NCI-H2081 (cell line): ENCODE measurements at regions not wholly inside any gene's neighbourhood (a gene's known extent, or its start where the extent isn't known, plus 50 kb on each side); places are given as distances from the start of the nearest gene placed in this dataset.
"Not testable (repeated sequence)": the region's sequence is repeated elsewhere in the genome, so short reads cannot be mapped to it uniquely, and the experiment has no call there.

Experiments
- DNase-seq, 2 experiments: peaks; one replicate each; lab custom pipeline; 2025; lab: John Stamatoyannopoulos, UW

DNA sequence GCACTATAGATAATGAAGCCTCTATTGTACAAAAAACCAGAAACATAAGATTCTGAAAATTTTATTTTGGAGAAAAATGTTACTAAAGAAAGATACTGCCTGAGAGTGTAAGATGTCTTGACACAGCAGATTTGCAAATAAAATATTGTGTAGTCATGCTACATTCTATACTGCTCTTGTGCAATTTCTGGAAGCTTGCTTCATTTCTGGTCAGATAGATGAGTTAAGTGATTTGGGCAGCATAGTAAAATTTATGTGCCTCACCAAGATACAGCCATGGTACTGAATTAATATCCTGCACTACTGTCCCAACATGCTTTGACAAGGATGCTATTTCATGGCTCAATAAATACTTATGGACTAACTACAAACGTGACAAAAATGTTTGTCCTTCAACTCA lies 55.1 kb upstream of the STARD13 start:
- no peak for DNase-seq

DNA sequence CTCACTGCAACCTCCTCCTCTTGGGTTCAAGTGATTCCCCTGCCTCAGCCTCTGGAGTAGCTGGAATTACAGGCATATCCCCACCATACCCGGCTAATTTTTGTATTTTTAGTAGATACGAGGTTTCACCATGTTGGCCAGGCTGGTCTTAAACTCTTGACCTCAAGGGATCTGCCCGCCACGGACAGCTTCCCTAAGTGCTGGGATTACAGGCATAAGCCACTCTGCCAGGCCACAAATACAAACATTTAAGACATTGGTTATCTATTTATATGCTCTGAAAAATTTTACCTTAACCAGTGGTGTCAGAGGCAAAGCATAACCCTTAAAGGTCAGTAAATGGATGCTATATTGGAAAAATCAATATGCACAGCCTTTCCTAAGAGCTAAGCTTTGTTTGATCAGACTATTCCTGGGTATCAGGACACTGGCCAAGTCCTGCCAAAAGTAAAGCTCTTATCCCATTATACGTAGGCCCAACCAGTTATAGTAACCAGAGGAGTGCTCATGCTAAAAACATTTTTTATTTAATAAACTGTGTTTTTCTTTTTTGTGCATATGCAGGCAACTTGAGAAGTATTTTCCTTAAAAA lies 56.4 kb upstream of the STARD13 start:
- peak in 1 of 2 experiments; percentile 22 for DNase-seq

DNA sequence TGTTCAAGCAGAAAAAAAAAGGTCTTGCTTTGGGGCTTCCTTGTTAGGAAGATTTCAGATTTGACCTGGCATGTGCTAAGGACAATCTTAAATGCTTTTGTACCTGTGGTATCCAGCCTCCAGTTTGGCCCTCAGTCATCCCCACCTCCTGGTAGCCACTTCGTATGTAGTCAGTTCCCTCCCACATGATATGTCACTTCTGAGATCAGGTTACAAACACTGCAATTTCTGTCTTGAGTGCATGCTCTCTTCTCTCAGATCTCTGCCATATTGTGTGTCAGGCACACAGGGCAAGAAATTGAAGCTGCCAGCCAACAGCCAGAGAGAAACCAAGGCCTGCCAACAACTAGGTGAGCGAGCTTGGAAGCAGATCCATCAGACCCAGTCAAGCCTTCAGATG lies 60.3 kb upstream of the STARD13 start:
- no peak for DNase-seq

DNA sequence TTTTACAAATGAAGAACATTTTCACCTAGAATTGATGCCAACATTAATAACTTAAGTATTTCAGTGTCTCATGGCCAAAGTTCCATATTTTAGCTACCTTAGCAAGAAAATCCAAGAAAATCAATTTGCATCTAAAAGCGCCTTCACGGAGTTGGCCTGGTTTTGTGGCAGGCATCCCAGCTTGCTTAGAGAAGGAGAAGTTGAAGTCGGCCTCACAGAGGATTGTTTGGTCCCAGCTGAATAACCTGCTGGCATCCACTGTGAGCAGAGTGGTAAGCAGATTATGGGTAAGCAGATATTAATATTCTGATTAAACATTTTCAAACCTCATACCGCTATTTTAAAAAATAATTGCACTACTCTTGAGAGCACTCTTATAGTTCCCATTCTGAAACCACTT lies 62.3 kb upstream of the STARD13 start:
- DNase-seq = no peak

DNA sequence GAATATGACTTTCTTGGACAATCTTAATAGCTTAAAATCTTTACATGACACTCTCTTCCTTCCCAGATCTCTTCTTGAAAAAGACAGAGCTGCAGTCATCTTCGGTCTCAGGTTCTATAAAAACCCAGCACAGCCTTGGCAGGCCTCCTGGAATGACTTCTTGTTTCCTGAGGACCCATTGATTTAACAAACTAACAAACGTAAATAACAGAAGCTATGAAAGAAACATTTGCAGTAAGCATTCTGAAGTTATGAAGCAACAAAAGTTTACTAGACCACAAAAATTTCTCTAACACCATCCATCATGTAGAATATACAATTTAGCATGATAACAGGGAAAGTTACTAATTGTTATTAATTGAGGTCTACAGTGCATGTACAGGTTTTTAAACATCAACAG lies 62.8 kb upstream of the STARD13 start:
- no peak for DNase-seq

DNA sequence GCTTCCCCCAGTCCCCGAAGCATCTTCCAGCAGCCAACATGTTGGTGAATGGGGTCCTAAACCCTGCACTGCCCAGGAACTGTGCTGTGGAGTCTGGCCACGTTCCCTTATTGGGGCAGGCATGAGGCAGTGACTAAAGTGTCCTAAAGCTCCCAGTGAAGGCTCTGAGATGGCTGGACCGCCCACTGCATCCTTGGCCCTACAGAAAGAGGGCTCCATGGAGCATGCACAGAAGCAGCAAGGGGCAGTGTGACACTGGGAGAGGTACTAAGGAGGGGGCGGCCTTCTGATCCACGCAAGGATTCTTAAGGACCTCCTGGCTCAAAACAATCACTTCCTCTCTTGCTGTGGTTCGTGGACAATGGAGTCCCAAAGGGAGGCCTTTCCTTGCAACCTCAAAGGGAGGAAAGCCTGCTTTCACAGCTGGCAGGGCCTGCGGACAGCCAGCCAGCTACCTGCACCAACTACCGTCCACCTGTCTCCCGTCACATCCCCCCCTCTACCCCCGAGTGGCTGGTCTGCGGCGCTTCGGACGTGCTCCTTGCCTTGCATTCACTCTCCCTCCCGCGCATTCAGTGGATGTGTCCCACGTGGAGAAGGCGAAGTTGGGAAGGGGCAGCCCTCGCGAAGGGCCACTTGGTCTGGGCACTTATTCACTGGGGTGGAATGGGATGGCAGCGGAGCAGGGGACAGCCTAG lies 63.9 kb upstream of the STARD13 start:
- DNase-seq = no peak

DNA sequence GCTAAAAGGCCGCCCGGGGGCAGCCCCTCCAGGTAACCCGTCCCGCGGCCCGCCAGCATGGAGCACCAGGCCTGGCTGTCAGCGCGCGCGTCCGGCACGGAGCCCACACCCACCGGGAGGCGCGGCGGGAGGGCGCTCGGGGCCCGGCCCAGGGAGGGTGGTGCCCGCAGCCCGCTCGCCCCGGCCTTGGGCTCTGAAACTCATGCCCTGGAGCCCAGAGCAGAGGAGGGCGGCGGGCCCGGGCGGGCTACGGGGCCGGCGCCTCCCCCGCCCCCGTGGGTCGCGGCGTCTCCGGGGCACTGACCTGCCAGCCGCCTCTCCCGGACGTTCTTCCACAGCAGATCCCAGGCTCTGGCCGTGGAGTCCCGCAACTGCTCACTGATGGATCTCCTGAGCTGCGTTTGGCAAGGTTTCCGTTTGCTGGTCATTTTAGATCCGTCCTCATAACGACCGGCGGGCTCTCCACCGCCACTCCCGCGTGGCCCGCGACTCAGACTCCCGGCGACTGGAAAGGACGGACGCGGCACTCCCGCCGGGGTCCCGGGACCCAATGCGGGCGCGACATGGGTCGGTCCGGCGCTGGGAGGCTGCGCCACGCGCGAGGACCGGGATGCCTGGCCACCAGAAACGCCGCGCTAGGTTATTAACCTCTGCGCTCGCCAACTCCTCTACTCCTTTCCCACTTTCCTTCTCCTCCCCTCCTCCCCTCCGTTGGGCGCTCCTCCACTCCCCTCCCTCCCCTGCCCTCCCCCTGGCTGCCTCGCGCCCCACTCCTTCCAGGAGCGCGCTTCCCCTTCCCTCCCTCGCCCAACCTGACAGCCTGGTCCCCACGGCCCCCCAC lies 64.7 kb upstream of the STARD13 start:
- DNase-seq = no peak

DNA sequence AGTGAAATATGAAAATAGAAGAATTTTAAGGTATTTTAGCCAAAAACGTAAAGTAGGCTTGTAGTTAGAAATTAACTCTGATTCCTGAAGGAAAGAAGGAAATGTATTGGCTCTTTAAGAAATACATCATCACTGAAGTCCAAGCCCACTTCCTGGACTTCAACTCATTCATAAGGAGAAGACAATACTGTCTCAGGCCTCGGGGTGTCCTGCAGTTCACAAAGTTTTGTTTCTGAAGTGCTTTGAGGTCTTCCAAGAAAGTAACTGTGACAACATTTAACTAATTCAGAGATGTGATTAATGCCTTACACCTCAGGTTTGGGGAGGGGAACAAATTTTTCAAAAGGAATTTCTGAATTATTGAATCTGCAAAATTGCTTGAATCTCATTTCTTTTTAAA lies 65.8 kb upstream of the STARD13 start:
- DNase-seq = no peak

DNA sequence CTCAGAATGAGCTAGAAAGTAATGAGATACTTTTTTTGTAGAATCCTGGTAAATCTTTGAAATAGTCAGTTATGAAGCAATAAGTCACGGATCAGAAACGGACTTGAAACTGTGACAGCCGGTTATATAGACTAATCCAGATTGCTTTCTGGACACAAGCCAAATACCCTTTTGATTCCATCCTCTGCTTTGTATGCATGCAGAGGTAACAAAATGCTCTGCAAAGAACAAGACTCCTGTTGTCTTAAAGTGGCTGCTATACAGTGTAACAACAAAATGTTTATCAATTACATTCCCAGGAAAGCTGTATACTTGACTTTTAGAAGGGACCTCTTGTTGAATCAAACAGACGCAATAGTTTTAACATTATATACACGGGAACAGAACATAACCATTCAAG lies 66.5 kb upstream of the STARD13 start:
- peak in 1 of 2 experiments; percentile 31 for DNase-seq

DNA sequence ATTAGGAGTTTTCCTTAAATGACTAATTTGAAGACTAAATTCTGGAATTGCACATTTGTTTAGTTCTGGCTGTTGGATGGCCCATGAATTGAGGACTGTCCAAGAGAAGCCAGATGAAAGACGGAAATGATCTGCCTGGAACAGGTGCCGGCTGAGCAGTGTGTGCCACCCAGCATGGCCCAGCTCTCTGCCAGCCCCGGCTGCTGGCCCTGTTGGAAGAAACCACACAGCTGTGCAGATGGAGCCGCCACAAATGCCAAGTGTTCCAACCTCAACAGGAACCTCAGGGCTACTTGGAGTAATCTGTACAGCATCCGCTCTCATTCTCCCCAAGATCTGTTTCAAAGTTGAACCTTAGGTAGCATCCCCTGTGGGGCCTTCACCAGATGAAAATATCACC lies 67.0 kb upstream of the STARD13 start:
- DNase-seq = no peak

DNA sequence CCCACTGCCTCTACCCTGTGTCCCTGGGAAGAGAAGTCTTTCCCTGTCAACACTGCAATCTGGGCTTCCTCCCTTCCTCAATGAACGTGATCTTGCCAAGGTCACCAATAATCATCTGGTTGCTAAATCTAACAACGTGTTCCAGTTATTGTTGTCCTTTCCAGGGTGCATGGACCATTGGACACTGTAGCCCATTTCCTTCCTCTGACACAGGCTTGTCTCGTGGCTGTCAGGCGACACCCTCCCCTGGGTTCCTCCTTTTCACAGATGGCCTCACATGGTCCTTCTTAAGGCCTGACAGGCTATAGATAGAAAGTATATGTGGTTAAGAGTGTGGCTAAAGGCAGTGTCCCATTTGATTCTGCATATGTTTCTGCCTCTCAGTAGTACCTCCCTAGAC lies 67.7 kb upstream of the STARD13 start:
- DNase-seq = no peak

DNA sequence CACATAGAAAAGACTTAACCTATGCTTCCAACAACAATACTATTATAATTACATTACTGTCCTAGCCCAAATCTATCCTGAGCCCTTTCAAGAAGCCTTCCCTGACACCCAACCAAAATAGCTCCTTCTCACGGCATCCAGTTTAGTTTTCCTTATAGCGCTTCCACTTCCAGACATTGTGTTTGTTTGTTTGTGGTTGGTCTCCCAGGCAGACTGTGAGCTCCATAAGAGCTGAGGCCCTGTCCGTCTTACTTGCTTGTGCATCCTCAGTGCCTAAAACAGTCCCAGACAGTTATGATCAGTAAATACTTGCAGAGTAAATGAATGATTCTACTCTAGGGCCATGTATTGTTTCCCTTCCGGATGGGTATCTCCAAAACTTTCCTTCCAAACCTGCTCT lies 68.1 kb upstream of the STARD13 start:
- DNase-seq = no peak

DNA sequence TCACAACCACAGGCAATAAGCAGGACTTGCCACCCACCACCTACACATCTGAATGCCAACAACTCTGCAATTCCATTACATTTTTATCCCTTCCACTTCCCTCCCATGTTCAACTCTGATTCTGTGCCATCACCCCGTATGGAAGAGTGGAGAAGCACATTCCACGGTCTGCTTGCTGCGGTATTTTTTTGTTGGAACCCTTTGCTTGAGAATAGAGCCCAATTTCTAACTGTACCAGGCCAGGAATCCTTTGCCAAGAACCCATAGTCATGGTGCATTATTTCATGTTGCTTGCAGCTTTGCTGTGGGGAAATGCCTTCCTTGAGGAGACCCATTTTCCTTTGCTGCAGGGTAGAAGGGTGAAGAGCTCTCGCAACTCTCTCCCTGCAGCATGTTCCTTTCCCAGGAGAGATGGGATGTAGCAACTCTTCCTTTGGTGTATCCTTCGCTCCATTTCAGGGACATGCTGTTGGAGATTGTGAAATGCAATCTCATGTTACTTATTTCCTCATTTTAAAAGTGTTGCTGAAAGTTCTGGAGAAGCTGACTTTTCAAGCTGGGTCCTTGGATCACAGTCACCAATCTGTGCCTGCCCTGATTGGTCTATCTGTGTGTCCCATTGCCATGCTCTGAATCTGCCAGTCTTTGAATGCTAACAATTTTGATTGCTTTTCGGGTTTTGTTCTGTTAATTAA lies 69.8 kb upstream of the STARD13 start:
- DNase-seq = no peak

DNA sequence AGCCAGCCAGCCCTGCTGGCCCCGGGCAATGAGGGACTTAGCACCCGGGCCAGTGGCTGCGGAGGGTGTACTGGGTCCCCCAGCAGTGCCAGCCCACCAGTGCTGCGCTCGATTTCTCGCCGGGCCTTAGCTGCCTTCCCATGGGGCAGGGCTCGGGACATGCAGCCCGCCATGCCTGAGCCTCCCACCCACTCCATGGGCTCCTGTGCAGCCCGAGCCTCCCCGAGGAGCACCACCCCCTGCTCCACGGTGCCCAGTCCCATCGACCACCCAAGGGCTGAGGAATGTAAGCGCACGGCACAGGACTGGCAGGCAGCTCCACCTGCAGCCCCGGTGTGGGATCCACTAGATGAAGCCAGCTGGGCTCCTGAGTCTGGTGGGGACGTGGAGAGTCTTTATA lies 72.5 kb upstream of the STARD13 start:
- DNase-seq = not testable (repeated sequence)

DNA sequence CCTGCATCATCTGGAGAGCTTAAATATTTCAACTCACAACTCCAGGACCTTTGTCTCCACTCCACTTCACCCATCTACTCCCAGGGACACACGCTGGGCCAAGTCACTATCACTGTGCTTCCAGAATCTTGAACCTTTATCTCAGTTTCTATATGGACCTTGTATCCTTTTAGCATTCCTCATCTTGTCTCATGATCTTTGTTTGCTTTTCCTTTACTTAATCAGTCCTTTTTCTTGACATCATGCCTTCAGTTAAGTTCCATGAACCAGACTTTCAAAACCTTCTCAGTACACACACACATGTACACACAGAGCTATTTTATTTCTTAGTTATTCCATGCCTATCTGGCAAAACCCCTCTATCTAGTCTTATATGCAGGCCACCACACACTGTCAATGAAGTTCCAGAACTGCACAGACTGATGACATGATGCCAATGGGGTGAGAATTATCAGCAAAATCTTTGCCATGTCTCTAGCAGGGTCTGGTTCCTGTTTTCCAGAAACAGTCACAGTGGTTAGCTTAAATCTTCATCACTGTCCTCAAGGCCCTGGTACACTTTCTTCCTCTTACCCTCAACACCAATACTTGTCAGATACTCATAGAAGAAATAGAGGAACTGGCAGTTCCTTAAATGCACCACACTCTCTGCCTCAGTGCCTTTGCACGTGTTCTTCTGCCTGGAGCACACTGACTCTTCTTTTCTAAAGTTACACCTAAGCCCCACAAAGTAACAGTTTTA lies 77.6 kb upstream of the STARD13 start:
- no peak for DNase-seq

DNA sequence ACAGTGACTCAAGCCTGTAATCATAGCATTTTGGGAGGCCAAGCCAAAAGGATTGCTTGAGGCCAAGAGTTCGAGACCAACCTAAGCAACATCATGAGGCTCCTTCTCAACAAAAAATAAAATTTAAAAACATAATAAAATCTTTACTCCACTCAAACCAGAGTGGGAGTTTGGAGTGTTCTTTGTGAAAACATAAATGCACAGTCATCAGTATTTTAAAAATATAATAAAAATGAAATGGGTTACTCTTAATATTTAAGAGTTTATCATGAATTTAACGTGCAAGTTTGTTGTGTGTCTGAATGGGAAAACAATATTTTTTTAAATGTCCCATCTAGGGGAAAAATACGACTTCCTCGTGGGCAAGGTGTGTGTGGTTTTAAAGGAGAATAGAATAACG lies 78.6 kb upstream of the STARD13 start:
- DNase-seq = no peak

DNA sequence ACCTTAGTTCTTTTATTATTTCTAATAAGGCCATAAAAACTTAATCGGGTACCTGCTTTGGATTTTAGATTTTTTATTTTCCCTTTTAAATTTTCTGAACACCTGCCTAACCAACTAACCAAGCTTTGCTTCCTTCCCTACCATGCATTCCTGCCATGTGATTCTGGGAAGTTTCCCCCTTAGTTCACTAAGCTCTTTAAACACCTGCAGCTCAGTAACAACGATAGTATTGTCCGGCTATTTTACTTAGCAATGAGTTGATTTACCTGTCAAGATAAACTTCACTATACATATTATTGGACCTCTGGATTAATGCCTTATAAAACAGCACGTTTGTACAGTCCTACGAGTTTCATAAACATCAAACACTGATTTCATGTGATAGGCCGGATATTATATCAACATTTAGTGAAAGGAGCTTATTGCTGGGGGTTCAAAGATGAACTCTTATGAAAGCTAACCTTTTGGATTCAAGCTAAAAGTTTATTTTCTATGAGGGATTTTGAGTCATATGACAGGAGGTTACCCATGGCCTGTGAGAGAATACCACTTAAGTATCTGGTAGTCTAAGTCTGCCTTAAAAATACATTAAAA lies 81.0 kb upstream of the STARD13 start:
- no peak for DNase-seq

DNA sequence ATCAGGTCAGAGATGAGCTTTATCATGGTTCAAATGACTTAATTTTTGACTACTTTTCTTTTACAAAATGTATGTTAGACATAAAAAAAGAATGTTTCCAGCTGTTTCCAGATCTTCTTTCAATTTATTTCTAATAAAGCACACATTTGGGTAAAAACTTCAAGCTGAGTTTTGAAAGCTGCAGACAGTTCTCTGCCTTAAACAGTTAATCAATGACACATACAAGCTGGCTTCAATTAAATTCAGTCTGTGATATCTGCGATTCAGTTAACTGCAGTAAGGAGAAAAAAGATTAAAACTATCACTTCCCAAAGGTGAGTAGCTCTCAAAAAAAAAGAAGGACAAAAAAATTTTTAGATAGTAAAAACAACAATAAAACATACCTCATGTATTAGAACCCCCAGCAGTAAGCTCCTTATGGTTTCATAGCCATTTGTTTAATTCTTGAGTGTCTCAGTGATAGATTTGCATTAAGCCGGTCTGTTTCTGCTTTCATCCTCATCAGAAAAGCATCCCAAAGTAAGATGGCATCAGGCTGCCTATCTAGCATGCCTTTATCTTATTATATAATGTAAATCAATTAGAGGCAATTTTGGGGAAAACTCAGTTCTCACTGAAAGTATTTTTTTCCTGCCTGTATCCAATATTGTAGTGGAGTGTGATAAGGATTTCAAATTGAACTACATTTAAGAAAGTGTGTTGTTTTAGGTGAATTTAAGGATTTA lies 81.8 kb upstream of the STARD13 start:
- no peak for DNase-seq

DNA sequence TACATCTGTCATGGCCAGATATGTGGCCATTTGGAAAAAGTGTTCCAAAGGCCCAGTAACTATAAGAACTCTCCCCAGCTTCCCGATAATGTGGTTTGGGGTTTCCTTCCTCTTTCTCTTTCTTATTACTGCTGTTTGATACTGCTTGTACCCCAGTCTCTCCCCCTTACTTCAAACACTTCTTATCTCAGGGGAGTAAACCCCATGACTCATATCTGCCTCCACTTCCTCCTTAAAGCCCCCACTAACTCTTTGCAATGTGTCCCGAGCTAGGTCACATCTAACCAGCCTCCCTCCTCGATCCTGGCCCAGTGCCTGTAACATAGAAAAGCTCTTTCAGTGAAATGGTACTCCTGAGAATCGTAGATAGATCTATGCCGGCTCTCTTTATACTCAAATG lies 82.4 kb upstream of the STARD13 start:
- DNase-seq = no peak

DNA sequence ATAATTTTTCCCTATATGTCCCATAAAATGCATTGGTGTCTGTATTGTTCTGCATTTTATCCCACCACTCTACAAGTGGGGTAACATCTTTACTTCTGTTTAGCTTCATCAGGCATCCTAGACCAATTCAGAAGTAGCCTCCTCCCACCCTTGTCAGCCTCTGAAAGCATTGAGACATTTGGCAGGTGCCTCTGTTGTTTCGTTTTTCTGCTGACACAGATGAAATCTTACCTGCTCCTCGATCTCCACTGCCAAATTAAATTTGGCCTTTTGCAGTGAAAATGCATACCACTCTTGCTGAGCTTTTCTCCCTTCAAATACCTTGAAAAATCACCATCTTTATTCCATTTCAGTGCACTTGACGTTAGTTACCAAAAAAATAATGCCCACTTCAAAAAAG lies 83.5 kb upstream of the STARD13 start:
- no peak for DNase-seq
